NOMO-1 treated with DMSO at 0.1 percent for 48 hours (cell line): ENCODE measurements at regions not wholly inside any gene's neighbourhood (a gene's known extent, or its start where the extent isn't known, plus 50 kb on each side); places are given as distances from the start of the nearest gene placed in this dataset.

Experiments used
- DNase-seq: peaks from one replicate; lab custom pipeline; 2025; ENCODE audit not compliant: unreplicated experiment; lab: John Stamatoyannopoulos, UW

GRCh38 chr22:48553119-48553518, 1274.6 kb downstream of the BRD1 start:
- no peak for DNase-seq

- DNase-seq = no peak
Measured at GRCh38 chr22:48551716-48552268, 1275.9 kb downstream of the BRD1 start.

- DNase-seq = no peak
Measured at GRCh38 chr22:48551061-48551460, 1276.6 kb downstream of the BRD1 start.

GRCh38 chr22:48548391-48548790, 1279.3 kb downstream of the BRD1 start:
- no peak for DNase-seq

GRCh38 chr22:48547971-48548370, 1279.7 kb downstream of the BRD1 start:
- DNase-seq = no peak

GRCh38 chr22:48546653-48547424, 1280.8 kb downstream of the BRD1 start:
- DNase-seq = no peak

GRCh38 chr22:48545987-48546386, 1281.7 kb downstream of the BRD1 start:
- no peak for DNase-seq

GRCh38 chr22:48541401-48542098, 1286.1 kb downstream of the BRD1 start:
- DNase-seq = no peak

GRCh38 chr22:48539261-48539660, 1288.4 kb downstream of the BRD1 start:
- DNase-seq = no peak

- no peak for DNase-seq
Measured at GRCh38 chr22:48538291-48538820, 1289.3 kb downstream of the BRD1 start.

- DNase-seq = no peak
Measured at GRCh38 chr22:48537343-48537680, 1290.4 kb downstream of the BRD1 start.

- no peak for DNase-seq
Measured at GRCh38 chr22:48536541-48537342, 1290.9 kb downstream of the BRD1 start.

GRCh38 chr22:48535868-48536540, 1291.7 kb downstream of the BRD1 start:
- no peak for DNase-seq

GRCh38 chr22:48534395-48534958, 1293.2 kb downstream of the BRD1 start:
- no peak for DNase-seq

- DNase-seq = no peak
Measured at GRCh38 chr22:48532986-48533385, 1294.7 kb downstream of the BRD1 start.

GRCh38 chr22:48531761-48532435, 1295.8 kb downstream of the BRD1 start:
- no peak for DNase-seq

GRCh38 chr22:48531108-48531507, 1296.6 kb downstream of the BRD1 start:
- DNase-seq = no peak

GRCh38 chr22:48530666-48531065, 1297.0 kb downstream of the BRD1 start:
- no peak for DNase-seq

- no peak for DNase-seq
Measured at GRCh38 chr22:48528221-48528915, 1299.3 kb downstream of the BRD1 start.
